Gastroesophageal sphincter (tissue), 3 donors: ENCODE measurements at regions not wholly inside any gene's neighbourhood (a gene's known extent, or its start where the extent isn't known, plus 50 kb on each side); places are given as distances from the start of the nearest gene placed in this dataset.

Experiments used
- POLR2A ChIP-seq, 2 donors: fragments of 450-650 bp; IDR thresholded peaks; one replicate each; pipeline ENCODE4 v1.6.1; 2017; ENCODE audit warnings: antibody characterized with exemption in 2 of 2, mild to moderate bottlenecking in 2 of 2, moderate library complexity in 1 of 2
- TF ChIP-seq, protein P1 (sequence below), 4 experiments: fragments of 200-600 bp in 2 of 4; fragments of 450-650 bp in 2 of 4; sonication (generic) in 1 of 4; IDR thresholded peaks; one replicate each; pipeline ENCODE4 v1.5.1; 2017 to 2019; ENCODE audit warnings: antibody characterized with exemption in 4 of 4, mild to moderate bottlenecking in 2 of 4, moderate library complexity in 2 of 4

DNA sequence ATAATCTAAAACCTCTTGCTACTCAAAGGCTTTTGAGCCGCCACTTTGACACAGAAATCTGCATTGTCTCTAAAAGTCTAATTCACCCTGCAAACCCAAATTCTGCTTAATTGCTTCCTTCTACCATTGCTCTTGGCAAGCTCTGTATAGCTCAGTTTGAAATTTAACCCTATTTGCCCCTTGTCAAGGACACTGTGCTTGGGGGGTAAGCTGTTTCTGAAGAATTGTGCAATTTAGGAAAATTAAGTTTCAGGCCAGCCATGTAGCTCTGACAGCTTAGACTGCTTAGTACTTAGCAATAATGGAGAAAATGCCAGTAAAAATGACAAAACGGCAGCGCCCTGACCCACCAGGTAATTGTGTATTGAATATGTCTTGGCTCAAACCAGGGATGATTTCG is 282.2 kb downstream of the OLFM4 start:
- TF ChIP-seq, protein P1, sequence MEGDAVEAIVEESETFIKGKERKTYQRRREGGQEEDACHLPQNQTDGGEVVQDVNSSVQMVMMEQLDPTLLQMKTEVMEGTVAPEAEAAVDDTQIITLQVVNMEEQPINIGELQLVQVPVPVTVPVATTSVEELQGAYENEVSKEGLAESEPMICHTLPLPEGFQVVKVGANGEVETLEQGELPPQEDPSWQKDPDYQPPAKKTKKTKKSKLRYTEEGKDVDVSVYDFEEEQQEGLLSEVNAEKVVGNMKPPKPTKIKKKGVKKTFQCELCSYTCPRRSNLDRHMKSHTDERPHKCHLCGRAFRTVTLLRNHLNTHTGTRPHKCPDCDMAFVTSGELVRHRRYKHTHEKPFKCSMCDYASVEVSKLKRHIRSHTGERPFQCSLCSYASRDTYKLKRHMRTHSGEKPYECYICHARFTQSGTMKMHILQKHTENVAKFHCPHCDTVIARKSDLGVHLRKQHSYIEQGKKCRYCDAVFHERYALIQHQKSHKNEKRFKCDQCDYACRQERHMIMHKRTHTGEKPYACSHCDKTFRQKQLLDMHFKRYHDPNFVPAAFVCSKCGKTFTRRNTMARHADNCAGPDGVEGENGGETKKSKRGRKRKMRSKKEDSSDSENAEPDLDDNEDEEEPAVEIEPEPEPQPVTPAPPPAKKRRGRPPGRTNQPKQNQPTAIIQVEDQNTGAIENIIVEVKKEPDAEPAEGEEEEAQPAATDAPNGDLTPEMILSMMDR (IDR thresholded peaks at IDR 0.05): no peak
- no peak for TF ChIP-seq POLR2A (IDR thresholded peaks at IDR 0.05)
